ENCODE measurements at regions not wholly inside any gene's neighbourhood (a gene's known extent, or its start where the extent isn't known, plus 50 kb on each side); places are given as distances from the start of the nearest gene placed in this dataset.

DNA sequence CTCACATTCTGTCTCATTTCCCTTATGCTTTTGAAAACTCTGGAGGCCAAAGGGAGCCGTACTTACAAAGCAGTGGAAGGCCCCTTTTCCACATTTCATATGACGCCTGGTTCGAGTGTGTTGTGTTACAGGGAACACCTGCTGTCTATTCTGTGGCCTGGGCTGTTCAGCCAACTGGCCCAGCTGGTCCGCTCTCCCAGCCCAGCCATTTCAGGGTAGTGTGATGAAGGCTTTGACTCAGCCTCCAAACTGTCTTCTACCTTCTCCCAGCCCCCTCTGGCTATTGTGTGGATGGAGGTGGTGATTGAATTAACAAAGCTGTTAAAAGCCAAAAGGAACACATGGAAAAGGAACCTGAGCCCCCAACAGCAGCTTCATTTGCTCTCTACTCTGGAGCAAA lies 233.8 kb downstream of the ICOS start:
- TF ChIP-seq EZH2 (IDR thresholded peaks at IDR 0.05; ENCODE audit: borderline replicate concordance, low read length): no peak
- TF ChIP-seq, protein P1, sequence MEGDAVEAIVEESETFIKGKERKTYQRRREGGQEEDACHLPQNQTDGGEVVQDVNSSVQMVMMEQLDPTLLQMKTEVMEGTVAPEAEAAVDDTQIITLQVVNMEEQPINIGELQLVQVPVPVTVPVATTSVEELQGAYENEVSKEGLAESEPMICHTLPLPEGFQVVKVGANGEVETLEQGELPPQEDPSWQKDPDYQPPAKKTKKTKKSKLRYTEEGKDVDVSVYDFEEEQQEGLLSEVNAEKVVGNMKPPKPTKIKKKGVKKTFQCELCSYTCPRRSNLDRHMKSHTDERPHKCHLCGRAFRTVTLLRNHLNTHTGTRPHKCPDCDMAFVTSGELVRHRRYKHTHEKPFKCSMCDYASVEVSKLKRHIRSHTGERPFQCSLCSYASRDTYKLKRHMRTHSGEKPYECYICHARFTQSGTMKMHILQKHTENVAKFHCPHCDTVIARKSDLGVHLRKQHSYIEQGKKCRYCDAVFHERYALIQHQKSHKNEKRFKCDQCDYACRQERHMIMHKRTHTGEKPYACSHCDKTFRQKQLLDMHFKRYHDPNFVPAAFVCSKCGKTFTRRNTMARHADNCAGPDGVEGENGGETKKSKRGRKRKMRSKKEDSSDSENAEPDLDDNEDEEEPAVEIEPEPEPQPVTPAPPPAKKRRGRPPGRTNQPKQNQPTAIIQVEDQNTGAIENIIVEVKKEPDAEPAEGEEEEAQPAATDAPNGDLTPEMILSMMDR (IDR thresholded peaks at IDR 0.05; ENCODE audit: low read length): no peak
